KG1 (cell line): ENCODE measurements at regions not wholly inside any gene's neighbourhood (a gene's known extent, or its start where the extent isn't known, plus 50 kb on each side); places are given as distances from the start of the nearest gene placed in this dataset.
"Not testable (repeated sequence)": the region's sequence is repeated elsewhere in the genome, so short reads cannot be mapped to it uniquely, and the experiment has no call there.

Experiments used
- DNase-seq: peaks from one replicate; lab custom pipeline; 2025; lab: John Stamatoyannopoulos, UW

GRCh38 chr1:187537936-187538335 lies 709.2 kb downstream of the PLA2G4A start:
- no peak for DNase-seq

GRCh38 chr1:187549540-187549939 lies 720.8 kb downstream of the PLA2G4A start:
- no peak for DNase-seq

GRCh38 chr1:187551061-187551460 lies 722.3 kb downstream of the PLA2G4A start:
- DNase-seq, result no peak

GRCh38 chr1:187563191-187563590 lies 734.4 kb downstream of the PLA2G4A start:
- DNase-seq, result no peak

GRCh38 chr1:187566354-187566753 lies 737.6 kb downstream of the PLA2G4A start:
- no peak for DNase-seq

- DNase-seq, result no peak
Observed at GRCh38 chr1:187568067-187568466, 739.3 kb downstream of the PLA2G4A start.

- DNase-seq, result no peak
Observed at GRCh38 chr1:187570166-187570565, 741.4 kb downstream of the PLA2G4A start.

GRCh38 chr1:187577610-187578009 lies 748.9 kb downstream of the PLA2G4A start:
- DNase-seq, result no peak

GRCh38 chr1:187588917-187589316 lies 760.2 kb downstream of the PLA2G4A start:
- DNase-seq, result no peak

GRCh38 chr1:187605736-187606135 lies 777.0 kb downstream of the PLA2G4A start:
- DNase-seq, result no peak

GRCh38 chr1:187615853-187616735 lies 787.3 kb downstream of the PLA2G4A start:
- not testable (repeated sequence) for DNase-seq

GRCh38 chr1:187616830-187617229 lies 788.1 kb downstream of the PLA2G4A start:
- DNase-seq, result not testable (repeated sequence)

- DNase-seq, result no peak
Observed at GRCh38 chr1:187617776-187618175, 789.0 kb downstream of the PLA2G4A start.

- no peak for DNase-seq
Observed at GRCh38 chr1:187619175-187619574, 790.4 kb downstream of the PLA2G4A start.

GRCh38 chr1:187621951-187622350 lies 793.2 kb downstream of the PLA2G4A start:
- DNase-seq, result peak; percentile 54

- DNase-seq, result no peak
Observed at GRCh38 chr1:187622545-187622944, 793.8 kb downstream of the PLA2G4A start.

- no peak for DNase-seq
Observed at GRCh38 chr1:187624812-187625545, 796.2 kb downstream of the PLA2G4A start.

- DNase-seq, result no peak
Observed at GRCh38 chr1:187626056-187626455, 797.3 kb downstream of the PLA2G4A start.

- DNase-seq, result no peak
Observed at GRCh38 chr1:187627516-187627915, 798.8 kb downstream of the PLA2G4A start.

- no peak for DNase-seq
Observed at GRCh38 chr1:187629075-187629474, 800.3 kb downstream of the PLA2G4A start.

GRCh38 chr1:187630653-187631380 lies 802.1 kb downstream of the PLA2G4A start:
- no peak for DNase-seq

GRCh38 chr1:187631381-187631675 lies 802.6 kb downstream of the PLA2G4A start:
- no peak for DNase-seq

GRCh38 chr1:187631984-187632383 lies 803.2 kb downstream of the PLA2G4A start:
- DNase-seq, result no peak
